Osteoblast (primary cell): ENCODE measurements at regions not wholly inside any gene's neighbourhood (a gene's known extent, or its start where the extent isn't known, plus 50 kb on each side); places are given as distances from the start of the nearest gene placed in this dataset.

Experiments
- DNase-seq: peaks from one replicate; pipeline ENCODE4 v3.0.0; 2011; ENCODE audit warnings: low spot score, mixed read lengths; ENCODE audit not compliant: insufficient read length; ENCODE audit errors: missing footprints
- H2AFZ ChIP-seq: 2 replicates; pipeline ENCODE4 v1.6.0; 2011; ENCODE audit warnings: mild to moderate bottlenecking, low read length
- H3K27ac ChIP-seq: 2 replicates; pipeline ENCODE4 v1.5.1; 2011; ENCODE audit warnings: mild to moderate bottlenecking, low read depth, low read length, moderate library complexity
- H3K27me3 ChIP-seq: 2 replicates; pipeline ENCODE4 v1.6.0; 2012; ENCODE audit warnings: mild to moderate bottlenecking, control low read depth, inconsistent platforms, low read length, moderate library complexity; ENCODE audit not compliant: insufficient read depth
- H3K36me3 ChIP-seq: 2 replicates; pipeline ENCODE4 v1.5.1; 2011; ENCODE audit warnings: mild to moderate bottlenecking, low read length, control low read depth, moderate library complexity; ENCODE audit not compliant: insufficient read depth
- H3K4me1 ChIP-seq: 2 replicates; pipeline ENCODE4 v1.5.1; 2011; ENCODE audit warnings: mild to moderate bottlenecking, low read length, control low read depth, moderate library complexity; ENCODE audit not compliant: insufficient read depth
- H3K4me2 ChIP-seq: 2 replicates; pipeline ENCODE4 v1.6.0; 2011; ENCODE audit warnings: mild to moderate bottlenecking, low read length; ENCODE audit not compliant: insufficient read depth
- H3K4me3 ChIP-seq: fragments of 200-600 bp; sonication (generic); 3 replicates; pipeline ENCODE4 v1.5.1; 2012; ENCODE audit warnings: mild to moderate bottlenecking, low read length, inconsistent platforms; ENCODE audit not compliant: insufficient read depth
- H3K79me2 ChIP-seq: 2 replicates; pipeline ENCODE4 v1.6.0; 2012; ENCODE audit warnings: mild to moderate bottlenecking, low read length, control low read depth, inconsistent platforms; ENCODE audit not compliant: insufficient read depth
- H3K9me3 ChIP-seq: 2 replicates; pipeline ENCODE4 v1.5.1; 2011; ENCODE audit warnings: low read depth, low read length, control low read depth
- H4K20me1 ChIP-seq: 2 replicates; pipeline ENCODE4 v1.6.0; 2012; ENCODE audit warnings: mild to moderate bottlenecking, low read length, control low read depth; ENCODE audit not compliant: insufficient read depth
- CTCF ChIP-seq: IDR thresholded peaks from 2 replicates; pipeline ENCODE4 v1.5.1; 2011; ENCODE audit warnings: mild to moderate bottlenecking, low read depth, low read length, moderate library complexity; ENCODE audit errors: extremely low read depth

- Histone ChIP-seq H4K20me1 (no peaks in the 10 kb centered on the region), H2AFZ (no peak overlapping the region), H3K36me3 (no peaks in the 10 kb centered on the region), H3K4me2 (no peak overlapping the region), H3K9me3 (no peaks in the 10 kb centered on the region), H3K27ac (no peak overlapping the region), H3K4me3 (no peak overlapping the region), H3K79me2 (no peaks in the 10 kb centered on the region), H3K27me3 (no peaks in the 10 kb centered on the region), H3K4me1 (no peaks in the 10 kb centered on the region)
- TF ChIP-seq CTCF, result no peak
- no peak for DNase-seq
Measured at GRCh38 chr7:16136896-16137295, 284.4 kb downstream of the CRPPA start.

GRCh38 chr7:16135658-16136057 is 285.7 kb downstream of the CRPPA start:
- Histone ChIP-seq H2AFZ (no peak overlapping the region), H4K20me1 (no peaks in the 10 kb centered on the region), H3K4me2 (no peak overlapping the region), H3K4me3 (no peak overlapping the region), H3K27ac (no peak overlapping the region), H3K36me3 (no peaks in the 10 kb centered on the region), H3K27me3 (no peaks in the 10 kb centered on the region), H3K4me1 (peaks cover 2% of the 10 kb centered on the region), H3K79me2 (no peaks in the 10 kb centered on the region), H3K9me3 (no peaks in the 10 kb centered on the region)
- DNase-seq, result no peak
- no peak for TF ChIP-seq CTCF

GRCh38 chr7:16130111-16131110 is 290.9 kb downstream of the CRPPA start:
- TF ChIP-seq CTCF, result no peak
- peak overlapping the region; percentile 68 for H3K4me2 ChIP-seq
- H3K9me3 ChIP-seq, result no peaks in the 10 kb centered on the region
- peaks cover 25% of the 10 kb centered on the region for H3K4me1 ChIP-seq
- no peak overlapping the region for H2AFZ ChIP-seq
- peak; percentile 18 for DNase-seq
- H3K36me3 ChIP-seq, result no peaks in the 10 kb centered on the region
- H3K27ac ChIP-seq, result peak overlapping the region; percentile 77
- H3K4me3 ChIP-seq, result peak overlapping the region; percentile 19
- no peaks in the 10 kb centered on the region for H3K79me2 ChIP-seq
- no peaks in the 10 kb centered on the region for H4K20me1 ChIP-seq
- H3K27me3 ChIP-seq, result no peaks in the 10 kb centered on the region

- H3K4me3 ChIP-seq, result peak overlapping the region; percentile 19
Measured at GRCh38 chr7:16129431-16130110, 291.8 kb downstream of the CRPPA start.

More at GRCh38 chr7:16129431-16130110, 291.8 kb downstream of the CRPPA start:
- Histone ChIP-seq H3K79me2 (no peaks in the 10 kb centered on the region), H3K27me3 (no peaks in the 10 kb centered on the region), H3K36me3 (no peaks in the 10 kb centered on the region), H3K4me1 (peaks cover 25% of the 10 kb centered on the region), H3K27ac (peak overlapping the region; percentile 77), H4K20me1 (no peaks in the 10 kb centered on the region), H3K4me2 (peak overlapping the region; percentile 68), H3K9me3 (no peaks in the 10 kb centered on the region), H2AFZ (peak overlapping the region; percentile 31)
- DNase-seq, result peak; percentile 66
- no peak for TF ChIP-seq CTCF
